CD4-positive, alpha-beta T cell treated with Interleukin-15 for 4 hours (primary cell): ENCODE measurements at regions not wholly inside any gene's neighbourhood (a gene's known extent, or its start where the extent isn't known, plus 50 kb on each side); places are given as distances from the start of the nearest gene placed in this dataset.
"Not testable (repeated sequence)": the region's sequence is repeated elsewhere in the genome, so short reads cannot be mapped to it uniquely, and the experiment has no call there.

Experiments
- DNase-seq: peaks from one replicate; pipeline ENCODE4 v3.0.0-alpha.2; 2020; ENCODE audit warnings: low spot score

DNA sequence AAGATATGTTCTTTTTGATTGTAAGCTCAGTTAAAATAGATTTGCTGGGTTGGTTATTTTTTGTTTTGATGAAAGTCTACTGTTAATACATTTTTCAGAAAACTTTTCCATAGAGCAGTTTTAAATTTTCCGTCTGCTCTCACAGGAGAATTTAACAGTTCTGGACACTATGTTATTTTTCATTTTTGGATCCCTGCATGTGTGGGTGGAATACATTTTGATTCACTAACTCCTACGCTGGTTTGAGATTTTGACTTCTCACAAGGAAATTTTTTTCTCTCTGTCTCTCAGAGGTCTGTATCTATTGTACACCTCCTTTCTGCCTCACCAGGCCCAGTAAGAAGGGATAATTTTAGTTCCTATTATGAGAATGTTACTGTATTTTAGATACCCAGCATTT, 502.4 kb downstream of the CDH10 start:
- DNase-seq: no peak

DNA sequence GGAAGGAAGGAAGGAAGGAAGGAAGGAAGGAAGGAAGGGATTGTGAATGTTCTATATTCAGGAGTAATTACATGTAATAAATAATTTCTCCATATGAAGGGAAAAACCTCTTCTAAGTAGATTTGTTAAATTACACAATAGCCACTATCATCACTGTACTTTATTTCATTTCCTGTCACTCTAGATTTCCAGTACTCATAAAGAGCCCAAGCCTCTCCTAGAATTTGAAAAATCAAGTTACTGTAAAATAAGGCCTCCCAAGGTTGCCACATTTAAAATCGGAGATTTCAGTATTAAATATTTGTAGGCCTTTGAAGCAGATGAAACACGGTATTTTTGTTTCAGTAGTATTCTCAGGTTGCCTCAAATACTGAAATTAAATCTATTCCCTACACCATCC, 499.0 kb downstream of the CDH10 start:
- DNase-seq: no peak

DNA sequence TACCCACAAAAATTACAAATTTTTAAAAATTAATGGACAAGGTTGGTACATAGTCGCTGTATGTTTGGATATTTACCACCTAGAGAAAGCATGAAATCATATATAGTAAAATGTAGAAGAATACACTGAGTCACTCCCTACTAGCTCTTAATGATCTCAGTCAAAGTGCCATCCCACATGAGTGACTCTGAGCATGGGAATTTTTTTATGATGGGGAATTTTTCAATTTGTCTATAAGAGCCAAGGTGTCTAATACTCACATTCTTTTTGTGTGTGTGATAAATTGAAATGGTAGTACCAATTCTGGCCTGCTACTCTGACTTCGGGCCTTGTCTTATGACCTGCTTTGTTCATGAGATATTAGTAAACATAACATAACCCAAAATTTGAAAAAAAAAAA, 483.2 kb downstream of the CDH10 start:
- no peak for DNase-seq

DNA sequence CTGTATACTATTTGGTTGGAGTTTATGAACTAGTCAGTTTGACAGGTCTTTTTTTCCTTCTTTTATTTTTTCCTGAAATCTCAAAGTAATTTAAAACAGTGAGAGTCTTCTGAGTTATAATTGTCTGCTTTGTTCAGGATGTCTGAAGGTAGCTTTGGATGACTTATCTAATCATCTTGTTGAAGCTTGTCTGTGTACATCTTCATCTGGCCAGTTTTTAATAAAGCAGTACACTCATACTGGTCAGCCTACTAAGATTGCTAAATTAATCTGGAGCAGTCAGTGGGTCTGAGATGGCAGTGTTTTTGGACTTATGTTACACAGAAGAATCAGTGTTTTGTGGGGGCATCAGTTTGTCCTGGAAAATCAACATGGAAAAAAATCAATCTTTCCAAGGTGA, 482.4 kb downstream of the CDH10 start:
- DNase-seq: no peak

DNA sequence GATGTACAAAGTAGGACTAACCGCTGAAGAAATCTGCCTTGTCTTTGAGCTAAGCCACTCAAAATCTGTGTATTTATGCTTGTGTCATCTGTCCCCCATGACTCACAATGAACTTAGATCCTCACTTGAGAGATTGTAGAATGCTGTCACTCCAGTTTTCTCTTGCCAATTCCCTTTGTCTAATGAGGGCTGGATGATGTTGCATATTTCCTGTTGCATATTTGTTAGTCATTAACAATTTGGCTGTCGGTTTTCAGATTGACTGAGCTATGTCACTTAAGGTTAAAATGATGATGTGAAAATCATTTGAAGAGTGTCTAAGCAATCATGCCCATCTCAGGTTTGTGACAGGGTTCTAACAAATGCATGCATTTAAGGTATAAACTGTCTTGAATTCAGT, 481.7 kb downstream of the CDH10 start:
- DNase-seq: no peak

DNA sequence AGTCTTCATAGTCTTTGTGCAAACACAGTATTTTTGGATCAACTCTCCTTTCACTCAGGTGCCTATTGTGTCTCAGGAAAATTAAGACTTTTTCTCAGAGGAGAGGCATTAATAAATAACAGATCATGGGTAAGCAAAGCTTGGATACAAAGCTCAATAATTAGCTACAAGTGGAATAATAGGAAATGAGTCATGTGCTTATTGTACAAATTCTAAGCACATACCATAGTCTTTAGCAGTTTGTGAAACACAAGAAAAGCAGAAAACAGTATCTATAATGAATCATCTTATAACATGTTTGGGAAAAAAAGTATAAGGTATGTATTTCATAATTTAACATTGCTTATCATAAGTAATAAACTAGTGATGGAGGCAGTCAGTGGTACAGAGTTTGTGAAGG, 477.0 kb downstream of the CDH10 start:
- no peak for DNase-seq

DNA sequence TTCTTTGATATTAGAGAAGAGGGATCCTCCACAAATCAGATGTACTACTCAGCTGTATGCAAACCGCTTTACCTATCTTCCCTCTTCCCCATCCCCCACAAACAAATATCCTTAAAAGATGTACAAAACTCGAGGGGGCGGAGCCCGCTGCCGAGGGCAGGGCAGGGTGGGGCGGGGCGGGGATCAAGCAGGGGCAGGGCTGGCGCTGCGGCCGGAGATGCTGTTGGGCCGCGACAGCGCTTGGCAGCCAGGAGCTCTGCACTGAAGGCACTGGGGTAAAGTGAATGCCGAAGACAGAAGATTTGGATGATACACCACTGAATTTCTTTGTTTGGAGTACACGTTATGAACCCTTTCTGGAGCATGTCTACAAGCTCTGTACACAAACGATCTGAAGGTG, 474.8 kb downstream of the CDH10 start:
- no peak for DNase-seq

DNA sequence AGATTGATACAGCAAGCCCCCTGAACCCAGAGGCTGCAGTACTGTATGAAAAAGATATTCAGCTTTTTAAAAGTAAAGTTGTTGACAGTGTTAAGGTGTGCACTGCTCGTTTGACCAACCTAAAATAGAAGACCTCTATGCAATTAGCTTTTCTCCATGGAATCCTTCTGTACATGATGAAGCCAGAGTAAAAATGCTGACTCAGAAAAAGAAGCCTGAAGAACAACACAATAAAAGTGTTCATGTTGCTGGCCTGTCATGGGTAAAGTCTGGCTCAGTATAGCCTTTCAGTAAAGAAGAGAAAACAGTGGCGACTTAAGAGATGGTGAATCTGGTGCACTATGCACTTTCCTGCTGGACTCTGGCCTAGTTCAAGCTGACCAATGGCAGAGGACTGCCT, 473.8 kb downstream of the CDH10 start:
- not testable (repeated sequence) for DNase-seq

DNA sequence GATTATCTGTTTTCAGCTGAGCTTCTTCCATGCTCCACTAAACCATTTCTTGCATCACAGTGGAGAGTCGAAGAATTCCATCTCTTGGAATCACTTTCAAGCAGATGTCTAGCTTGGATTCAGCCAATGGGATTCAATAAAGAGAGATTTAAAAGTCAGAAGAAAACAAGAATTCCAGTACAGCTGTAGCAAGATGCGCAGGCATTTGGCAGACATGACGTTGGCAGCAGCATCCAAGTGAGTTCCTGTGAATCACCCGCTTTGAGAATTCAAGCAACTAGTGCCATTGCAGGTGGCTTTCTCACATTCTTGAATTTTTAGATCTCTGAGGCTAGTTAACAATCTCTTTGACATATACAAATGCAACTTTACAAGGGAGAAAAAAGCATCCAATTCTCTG, 467.0 kb downstream of the CDH10 start:
- DNase-seq: no peak

DNA sequence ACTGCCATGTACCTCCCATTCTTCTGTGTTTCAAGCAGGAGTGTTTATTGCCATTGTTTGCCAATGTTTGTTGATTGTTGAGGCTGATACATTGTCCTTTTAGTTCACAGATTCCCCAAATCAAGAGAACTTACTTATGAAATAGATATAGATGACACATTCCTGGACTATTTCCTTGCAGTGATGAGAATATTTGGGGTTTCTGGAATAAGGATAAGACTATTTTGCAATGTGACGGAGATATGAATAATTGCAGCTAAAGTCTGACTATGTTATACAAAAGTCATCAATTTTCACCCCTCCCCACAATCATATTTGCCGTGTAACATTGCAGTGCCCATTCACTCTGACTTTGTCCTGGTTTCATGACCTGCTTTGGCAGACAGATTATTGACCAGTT, 460.8 kb downstream of the CDH10 start:
- no peak for DNase-seq

DNA sequence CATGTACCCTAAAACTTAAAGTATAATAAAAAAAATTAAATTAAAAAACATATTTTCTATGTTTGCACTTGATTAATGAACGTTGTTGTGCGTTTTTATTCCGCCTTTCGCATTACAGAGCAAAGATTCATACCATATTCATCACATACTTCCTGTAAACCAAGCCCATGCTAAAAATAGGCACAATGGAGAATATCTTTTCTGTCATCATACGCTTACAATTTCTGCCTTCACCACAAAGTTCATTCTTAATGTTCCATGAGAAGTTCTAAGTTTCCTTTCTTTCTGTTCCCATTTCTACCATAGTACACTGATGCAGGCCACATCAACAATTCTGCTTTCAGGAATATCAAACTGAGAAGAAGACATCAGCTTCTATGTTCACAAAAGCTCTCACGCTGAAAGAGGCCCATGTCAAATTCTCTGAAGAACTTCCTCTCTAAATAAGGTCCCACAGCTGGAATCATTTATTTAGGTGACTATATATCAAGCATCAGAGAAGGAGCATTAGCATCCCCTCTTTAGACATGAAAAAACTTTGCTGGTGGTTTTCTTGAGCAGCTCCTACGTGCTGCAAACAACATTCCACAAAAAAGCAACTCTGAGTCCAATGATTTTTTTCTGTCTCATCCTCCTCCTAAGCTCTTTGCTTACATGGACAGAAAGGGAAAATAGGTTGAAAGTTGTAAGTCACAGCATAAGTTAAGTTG, 456.4 kb downstream of the CDH10 start:
- no peak for DNase-seq

DNA sequence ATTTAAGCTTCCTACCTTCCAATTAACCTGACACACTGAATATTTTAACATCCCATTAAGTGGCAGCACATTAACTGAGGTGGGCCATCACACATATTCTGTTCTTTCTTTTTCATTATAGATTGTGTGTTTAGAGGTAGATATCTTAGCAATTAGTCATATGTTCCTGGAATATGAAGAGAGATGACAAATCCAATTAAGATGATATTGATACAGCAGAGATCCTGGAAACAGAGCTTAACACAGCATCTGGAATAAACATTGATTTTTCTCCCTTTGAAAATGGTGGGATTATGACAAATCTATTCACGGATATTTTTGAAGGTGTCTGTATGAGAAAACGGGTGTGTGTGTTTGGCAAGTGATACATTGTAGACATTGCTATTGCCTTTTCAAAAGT, 448.0 kb downstream of the CDH10 start:
- DNase-seq: no peak

DNA sequence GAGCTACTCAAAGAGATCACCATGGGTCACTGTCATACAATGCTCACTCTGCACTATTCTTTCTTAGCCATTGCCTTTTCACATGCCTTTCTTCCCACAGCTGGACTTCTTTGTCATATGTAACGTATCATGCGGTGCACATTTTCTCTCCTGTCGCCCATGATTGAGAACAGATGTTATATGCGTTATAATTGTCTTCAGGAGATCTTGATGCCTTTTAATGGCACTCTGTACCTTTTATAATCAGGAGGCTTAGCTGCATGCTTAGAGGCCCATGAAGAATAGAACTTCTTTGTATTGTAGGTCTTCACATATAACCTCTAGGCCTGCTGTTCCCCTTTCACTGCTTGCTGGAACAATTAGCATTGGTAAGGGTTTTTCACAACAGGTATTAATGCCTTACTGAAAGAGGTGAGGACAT, 436.1 kb downstream of the CDH10 start:
- DNase-seq: no peak

DNA sequence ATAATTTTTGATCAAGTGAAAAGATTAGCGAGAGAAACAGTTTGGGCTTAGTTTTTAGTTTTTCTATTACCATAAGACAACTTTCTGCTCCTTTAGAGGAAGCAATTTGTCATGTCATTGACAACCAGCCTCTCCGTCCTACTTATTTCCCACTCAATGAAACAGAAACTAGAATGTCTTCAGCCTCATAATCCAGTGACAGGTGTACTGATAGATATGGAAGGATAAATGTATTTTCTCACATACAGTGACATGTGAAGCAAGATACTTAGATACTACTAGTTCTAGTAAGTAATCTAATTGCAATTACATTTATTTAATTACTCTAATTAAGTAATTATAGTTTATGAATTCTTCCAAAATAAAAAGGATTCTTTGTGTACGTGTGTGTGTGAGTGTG, 429.7 kb downstream of the CDH10 start:
- DNase-seq: no peak

DNA sequence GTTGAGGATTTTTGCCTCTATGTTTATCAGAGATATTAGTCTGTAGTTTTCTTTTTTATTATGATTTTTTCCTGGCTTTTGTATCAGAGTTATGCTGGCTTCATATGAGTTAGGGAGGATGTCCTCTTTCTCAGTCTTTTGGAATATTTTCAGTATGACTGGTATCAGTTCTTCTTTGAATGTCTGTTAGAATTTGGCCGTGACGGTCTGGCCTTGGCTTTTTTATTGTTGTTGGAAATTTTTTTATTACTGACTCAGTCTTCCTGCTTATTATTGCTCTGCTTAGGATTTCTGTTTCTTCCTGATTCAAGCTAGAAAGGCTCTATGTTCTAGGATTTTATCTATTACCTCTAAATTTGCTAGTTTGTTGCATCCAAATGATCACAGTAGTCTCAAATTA, 421.9 kb downstream of the CDH10 start:
- DNase-seq: no peak

DNA sequence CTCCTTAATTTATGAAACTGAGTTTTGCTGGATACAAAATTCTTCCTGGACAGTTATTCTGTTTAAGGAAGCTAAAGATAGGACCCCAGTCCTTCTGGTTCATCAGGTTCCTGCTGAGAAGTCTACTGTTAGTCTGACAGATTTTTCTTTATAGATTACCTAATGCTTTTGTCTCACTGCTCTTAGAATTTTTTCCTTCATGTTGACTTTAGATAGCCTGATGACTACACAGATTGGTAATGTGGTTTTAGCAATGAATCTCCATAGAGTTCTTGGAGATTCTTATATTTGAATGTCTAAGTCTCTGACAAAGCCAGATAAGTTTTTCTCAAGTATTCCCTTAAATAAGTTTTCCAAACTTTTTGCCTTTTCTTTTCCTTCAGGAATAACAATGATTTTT, 419.7 kb downstream of the CDH10 start:
- no peak for DNase-seq

DNA sequence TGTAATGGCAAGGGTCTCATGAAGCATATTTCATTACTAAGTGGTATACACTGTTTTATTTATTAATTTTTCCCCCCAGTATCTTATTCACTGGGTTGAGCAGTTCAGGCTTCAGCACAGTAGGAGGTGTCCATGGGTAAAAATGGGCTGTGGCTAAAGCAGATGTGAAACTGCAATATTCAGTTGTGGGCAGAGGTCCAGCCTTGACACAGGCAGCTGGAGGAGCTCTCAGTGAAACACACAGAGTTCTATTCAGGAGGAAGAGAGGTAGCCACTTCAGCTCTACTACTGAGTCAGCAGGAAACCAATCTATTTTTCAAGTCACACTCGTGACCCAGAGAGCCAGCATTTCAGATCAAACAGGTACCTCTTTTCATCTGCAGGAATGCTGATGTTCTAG, 418.3 kb downstream of the CDH10 start:
- DNase-seq: no peak

DNA sequence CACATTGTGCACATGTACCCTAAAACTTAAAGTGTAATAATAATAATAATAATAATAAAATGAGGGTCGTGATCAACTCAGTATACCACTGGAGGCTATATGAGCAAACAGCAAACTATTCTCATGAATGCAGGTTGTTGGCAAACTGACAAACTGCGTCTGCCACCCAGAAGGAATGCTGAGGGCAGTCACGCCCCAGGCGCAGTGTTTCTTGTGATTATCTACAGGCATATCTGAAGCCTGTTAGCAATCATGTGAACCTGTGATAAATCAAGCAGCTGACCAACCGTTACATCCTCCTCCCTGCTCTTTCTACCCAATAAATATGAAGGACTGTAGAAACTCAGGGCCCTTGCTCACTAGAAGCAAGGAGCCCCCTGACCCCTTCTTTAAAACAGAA, 416.9 kb downstream of the CDH10 start:
- not testable (repeated sequence) for DNase-seq

DNA sequence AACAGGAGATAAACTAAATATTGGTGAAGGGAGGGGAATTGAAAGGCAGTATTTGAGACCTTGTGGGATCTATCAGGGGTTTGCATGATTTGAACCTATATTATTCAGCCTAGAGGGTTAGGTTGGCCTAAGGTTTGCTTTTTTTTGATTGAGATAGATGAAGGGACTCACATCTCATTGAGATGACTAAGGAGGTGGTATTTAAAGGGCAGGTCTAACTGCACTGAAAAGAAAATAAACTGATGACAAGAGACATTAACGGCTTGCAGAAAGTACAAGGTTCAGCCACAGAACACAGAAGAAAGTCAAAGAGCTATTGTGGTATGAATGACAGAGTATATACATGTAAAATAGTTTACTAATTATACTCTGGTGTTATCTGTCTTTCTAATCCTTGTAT, 412.7 kb downstream of the CDH10 start:
- no peak for DNase-seq

DNA sequence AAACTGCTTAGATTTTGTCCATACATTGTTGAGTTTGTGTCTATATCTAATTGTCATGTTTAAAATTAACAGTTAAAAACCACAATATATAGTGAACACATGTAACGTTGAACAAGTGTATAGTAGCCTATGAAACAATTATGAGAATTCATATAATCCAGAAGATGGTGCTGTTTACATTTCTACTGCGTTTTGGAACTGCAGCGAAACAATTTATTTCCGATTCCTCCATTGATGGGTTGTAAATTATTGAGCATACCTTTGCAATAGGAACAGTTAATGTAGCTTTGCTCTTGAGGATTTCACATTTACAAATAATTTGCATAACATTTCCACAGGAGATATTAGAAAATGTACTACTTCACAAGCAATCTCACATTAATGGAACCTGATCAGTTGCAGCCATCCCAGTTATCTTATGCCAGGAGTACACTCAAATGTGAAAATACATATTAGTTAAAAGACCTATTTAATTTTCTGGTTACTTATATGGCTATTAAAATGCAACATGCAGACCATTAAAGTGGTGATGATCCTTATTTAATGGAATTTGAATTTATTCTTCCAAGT, 411.8 kb downstream of the CDH10 start:
- no peak for DNase-seq

DNA sequence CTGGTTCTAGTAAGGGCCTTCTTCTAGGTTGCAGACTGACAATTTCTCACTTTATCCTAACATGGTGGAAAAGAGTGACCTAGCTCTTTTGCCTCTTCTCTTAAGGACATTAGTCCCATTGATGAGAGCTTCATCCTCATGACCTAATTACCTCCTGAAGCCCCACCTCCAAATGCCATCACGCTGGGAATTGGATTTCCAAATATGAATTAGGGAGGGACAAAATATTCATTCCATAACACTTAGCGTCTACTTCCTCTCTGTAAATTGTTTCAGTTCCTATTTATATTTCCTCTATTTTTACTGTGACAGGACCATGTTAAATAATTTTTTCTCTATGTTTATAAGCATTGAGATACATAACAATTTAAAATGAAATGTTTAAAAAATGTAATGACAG, 408.8 kb downstream of the CDH10 start:
- no peak for DNase-seq

DNA sequence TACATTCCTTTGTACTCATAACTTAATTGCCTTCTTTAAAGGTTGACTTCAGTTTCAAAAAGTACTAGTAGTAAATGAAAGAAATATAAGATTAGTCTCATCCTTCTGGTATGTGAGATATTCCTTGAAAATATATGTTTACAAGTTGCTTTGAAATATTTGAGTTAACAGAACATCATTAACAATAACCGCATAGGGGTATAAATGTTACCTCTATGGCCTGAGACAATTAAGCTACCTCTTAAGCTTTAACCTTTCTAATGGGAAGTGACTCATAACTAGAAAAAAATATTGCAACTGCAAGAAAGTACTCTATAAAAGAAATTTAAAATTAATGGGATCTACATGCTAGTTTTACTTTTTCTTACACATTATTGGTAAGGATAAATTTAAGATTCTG, 399.0 kb downstream of the CDH10 start:
- DNase-seq: no peak

DNA sequence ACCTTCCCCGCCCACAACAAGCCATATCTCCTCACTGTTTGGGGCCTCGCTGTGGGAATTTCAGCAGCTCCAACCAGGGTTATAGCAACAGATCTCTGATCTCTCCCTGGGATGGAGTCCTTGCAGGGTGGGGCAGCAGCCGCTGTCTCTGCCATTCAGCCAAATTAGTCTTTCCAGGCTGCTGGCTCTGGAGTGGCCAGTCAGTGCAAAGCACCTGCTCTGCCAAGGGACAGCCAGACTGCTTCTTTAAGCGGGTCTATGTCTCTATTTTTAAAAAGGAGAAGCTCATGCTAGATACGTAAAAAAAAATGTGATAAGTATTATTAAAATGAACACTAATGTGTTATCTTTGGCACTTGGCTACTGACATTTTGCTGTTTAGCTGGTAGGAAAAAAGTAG, 380.2 kb downstream of the CDH10 start:
- DNase-seq: no peak

DNA sequence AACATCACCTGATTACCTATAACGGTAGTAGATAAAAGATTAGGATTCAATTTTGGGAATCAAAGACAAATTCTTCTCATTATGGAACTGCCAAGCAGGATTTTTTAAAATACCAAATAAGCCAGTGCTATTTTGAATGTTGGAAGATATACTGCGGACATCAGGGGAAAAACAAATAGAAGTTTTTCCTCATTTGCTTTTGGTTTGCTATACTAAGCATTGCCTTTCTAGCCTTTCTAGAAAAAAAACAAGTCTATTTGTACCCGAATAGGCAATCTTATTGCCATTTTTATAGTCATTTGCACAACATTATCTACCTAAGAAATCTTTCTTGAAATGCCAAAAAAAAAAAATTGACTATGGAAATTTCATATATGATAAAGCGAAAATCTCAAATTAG, 379.5 kb downstream of the CDH10 start:
- DNase-seq: no peak
